CD4-positive, alpha-beta T cell (primary cell): ENCODE measurements at regions not wholly inside any gene's neighbourhood (a gene's known extent, or its start where the extent isn't known, plus 50 kb on each side); places are given as distances from the start of the nearest gene placed in this dataset.

Source experiments
- ATAC-seq: fragments of 200-7000 bp; cut with Tn5 transposase; one replicate; pipeline ENCODE4 v1.10.0; 2022; ENCODE audit warnings: mild to moderate bottlenecking; ENCODE audit not compliant: poor library complexity
- CTCF ChIA-PET: fragments of 350-600 bp; sonication (Branson Sonifier 250); formaldehyde crosslinking; loops from one replicate; lab custom pipeline; 2021; ENCODE audit warnings: antibody characterized with exemption, inconsistent platforms; lab: Charles Lee
- POLR2A ChIA-PET: fragments of 350-600 bp; sonication (Branson Sonifier 250); formaldehyde crosslinking; loops from one replicate; lab custom pipeline; 2021; ENCODE audit warnings: antibody characterized with exemption, inconsistent platforms; lab: Charles Lee
- DNase-seq, 14 experiments: peaks; one replicate each; pipeline ENCODE4 v3.0.0-alpha.2; 2013 to 2020; ENCODE audit warnings: mixed read lengths in 2 of 14
- H3K27ac ChIP-seq, 2 donors: one replicate each; pipeline versions ENCODE4 v1.5.1 to v1.7.0; 2013; ENCODE audit warnings: low read length in 2 of 2, low read depth in 1 of 2, mild to moderate bottlenecking in 1 of 2
- H3K27me3 ChIP-seq, 2 experiments: 1 replicate in 1 of 2; 2 replicates in 1 of 2; pipeline versions ENCODE4 v1.6.1 to v1.7.0; 2013; ENCODE audit warnings: low read length in 2 of 2, control low read depth in 1 of 2, mild to moderate bottlenecking in 1 of 2, moderate library complexity in 1 of 2; ENCODE audit not compliant: insufficient read depth in 2 of 2, control insufficient read depth in 1 of 2
- H3K36me3 ChIP-seq: one replicate; pipeline ENCODE4 v1.6.1; 2013; ENCODE audit warnings: low read length, control low read depth; ENCODE audit not compliant: insufficient read depth
- H3K4me1 ChIP-seq: one replicate; pipeline ENCODE4 v1.6.1; 2013; ENCODE audit warnings: low read length, control low read depth; ENCODE audit not compliant: insufficient read depth
- H3K4me3 ChIP-seq: one replicate; pipeline ENCODE4 v1.5.1; 2013; ENCODE audit warnings: mild to moderate bottlenecking, low read length, moderate library complexity
- H3K9me3 ChIP-seq, 2 experiments: 1 replicate in 1 of 2; 2 replicates in 1 of 2; pipeline versions ENCODE4 v1.6.1 to v1.7.0; 2013; ENCODE audit warnings: low read length in 2 of 2, mild to moderate bottlenecking in 2 of 2, control low read depth in 1 of 2, moderate library complexity in 1 of 2; ENCODE audit not compliant: control insufficient read depth in 1 of 2, insufficient read depth in 1 of 2
- H3K27ac Mint-ChIP-seq: one replicate; pipeline ENCODE4 v1.8.0; 2020; ENCODE audit warnings: mixed read lengths
- H3K27me3 Mint-ChIP-seq: one replicate; pipeline ENCODE4 v1.8.0; 2021; ENCODE audit warnings: mixed read lengths
- H3K36me3 Mint-ChIP-seq: one replicate; pipeline ENCODE4 v1.8.0; 2021; ENCODE audit warnings: low read depth, mixed read lengths
- H3K4me1 Mint-ChIP-seq: one replicate; pipeline ENCODE4 v1.8.0; 2021; ENCODE audit warnings: low read depth, mixed read lengths
- H3K4me3 Mint-ChIP-seq: one replicate; pipeline ENCODE4 v1.8.0; 2020; ENCODE audit warnings: mild to moderate bottlenecking, mixed read lengths
- H3K9me3 Mint-ChIP-seq: one replicate; pipeline ENCODE4 v1.8.0; 2020; ENCODE audit warnings: mixed read lengths
- CTCF ChIP-seq: fragments of 200-600 bp; IDR thresholded peaks from one replicate; pipeline ENCODE4 v1.8.0; 2022; ENCODE audit warnings: antibody characterized with exemption, mild to moderate bottlenecking
- intact Hi-C, 2 experiments: fragments of 100-400 bp; cut with DNase I in 1 of 2; cut with micrococcal nuclease in 1 of 2; formaldehyde crosslinking; loops; one replicate each; pipeline versions ENCODE4 v1.15.1 to v1.9.0; 2023 to 2025; cut with DNase I, micrococcal nuclease

GRCh38 chr13:91228108-91228507 lies 119.4 kb upstream of the MIR17HG start:
- Histone ChIP-seq H3K27me3 (no peaks in the 10 kb centered on the region), H3K27ac (no peak overlapping the region), H3K4me3 (no peak overlapping the region), H3K9me3 (no peaks in the 10 kb centered on the region), H3K4me1 (no peaks in the 10 kb centered on the region), H3K36me3 (no peaks in the 10 kb centered on the region)
- intact Hi-C loops, result no loop called here
- Mint-ChIP-seq H3K9me3 (no peaks in the 10 kb centered on the region), H3K4me1 (no peaks in the 10 kb centered on the region), H3K27ac (no peak overlapping the region), H3K4me3 (no peak overlapping the region), H3K36me3 (no peaks in the 10 kb centered on the region), H3K27me3 (peaks cover 16% of the 10 kb centered on the region)
- CTCF ChIA-PET, result no interaction called here
- ATAC-seq, result no peak
- no peak for DNase-seq
- TF ChIP-seq CTCF, result no peak
- POLR2A ChIA-PET, result no interaction called here

GRCh38 chr13:91228940-91229339 lies 118.5 kb upstream of the MIR17HG start:
- intact Hi-C loops, result no loop called here
- no peak overlapping the region for H3K4me3 Mint-ChIP-seq
- DNase-seq (no peak), ATAC-seq (no peak)
- H3K9me3 Mint-ChIP-seq, result no peaks in the 10 kb centered on the region
- no peaks in the 10 kb centered on the region for H3K9me3 ChIP-seq
- no peaks in the 10 kb centered on the region for H3K36me3 ChIP-seq
- no peaks in the 10 kb centered on the region for H3K27me3 ChIP-seq
- POLR2A ChIA-PET, result no interaction called here
- no peaks in the 10 kb centered on the region for H3K4me1 Mint-ChIP-seq
- no peaks in the 10 kb centered on the region for H3K36me3 Mint-ChIP-seq
- TF ChIP-seq CTCF, result no peak
- H3K4me1 ChIP-seq, result no peaks in the 10 kb centered on the region
- H3K27ac ChIP-seq, result no peak overlapping the region
- H3K27me3 Mint-ChIP-seq, result peaks cover 16% of the 10 kb centered on the region
- no peak overlapping the region for H3K27ac Mint-ChIP-seq
- no peak overlapping the region for H3K4me3 ChIP-seq
- CTCF ChIA-PET, result no interaction called here

- Histone ChIP-seq H3K9me3 (no peaks in the 10 kb centered on the region), H3K27ac (no peak overlapping the region), H3K36me3 (no peaks in the 10 kb centered on the region), H3K4me1 (no peaks in the 10 kb centered on the region), H3K27me3 (no peaks in the 10 kb centered on the region), H3K4me3 (no peak overlapping the region)
- Mint-ChIP-seq H3K27ac (no peak overlapping the region), H3K27me3 (peaks cover 4% of the 10 kb centered on the region), H3K9me3 (no peaks in the 10 kb centered on the region), H3K36me3 (no peaks in the 10 kb centered on the region), H3K4me1 (no peaks in the 10 kb centered on the region), H3K4me3 (no peak overlapping the region)
- no peak for TF ChIP-seq CTCF
- DNase-seq, result no peak
- intact Hi-C loops, result no loop called here
- ChIA-PET POLR2A (no interaction called here), CTCF (no interaction called here)
- no peak for ATAC-seq
These were observed 114.8 kb upstream of the MIR17HG start for GRCh38 chr13:91232716-91233115.
